H9 (cell line): ENCODE measurements at regions not wholly inside any gene's neighbourhood (a gene's known extent, or its start where the extent isn't known, plus 50 kb on each side); places are given as distances from the start of the nearest gene placed in this dataset.

Source experiments
- DNase-seq: peaks from one replicate; pipeline ENCODE4 v3.0.0-alpha.2; 2017
- H2AFZ ChIP-seq: one replicate; pipeline ENCODE4 v1.6.1; 2013; ENCODE audit warnings: mild to moderate bottlenecking, low read length, control low read depth, moderate library complexity
- H2AK5ac ChIP-seq: 2 replicates; pipeline ENCODE4 v1.6.1; 2013; ENCODE audit warnings: low read length, control low read depth, mixed read lengths; ENCODE audit not compliant: insufficient read length
- H2BK120ac ChIP-seq: one replicate; pipeline ENCODE4 v1.6.1; 2013; ENCODE audit warnings: low read depth, mild to moderate bottlenecking, low read length, control low read depth, inconsistent platforms; ENCODE audit not compliant: poor library complexity, severe bottlenecking
- H2BK12ac ChIP-seq: 2 replicates; pipeline ENCODE4 v1.6.1; 2013; ENCODE audit warnings: low read length, control low read depth, mixed read lengths, low read depth; ENCODE audit not compliant: insufficient read length
- H2BK15ac ChIP-seq: 2 replicates; pipeline ENCODE4 v1.6.1; 2013; ENCODE audit warnings: low read depth, low read length, control low read depth
- H2BK20ac ChIP-seq: one replicate; pipeline ENCODE4 v1.6.1; 2013; ENCODE audit warnings: low read depth, mild to moderate bottlenecking, low read length, control low read depth, inconsistent platforms; ENCODE audit not compliant: poor library complexity, severe bottlenecking
- H2BK5ac ChIP-seq: 2 replicates; pipeline ENCODE4 v1.6.1; 2013; ENCODE audit warnings: low read length, control low read depth, mixed read lengths; ENCODE audit not compliant: insufficient read length
- H3K14ac ChIP-seq: 2 replicates; pipeline ENCODE4 v1.6.1; 2013; ENCODE audit warnings: low read length, control low read depth; ENCODE audit not compliant: insufficient read depth
- H3K18ac ChIP-seq: 2 replicates; pipeline ENCODE4 v1.6.1; 2013; ENCODE audit warnings: low read depth, mild to moderate bottlenecking, mixed read lengths, low read length, control low read depth; ENCODE audit not compliant: insufficient read length
- H3K23ac ChIP-seq: 2 replicates; pipeline ENCODE4 v1.6.1; 2013; ENCODE audit warnings: low read length, control low read depth, mixed read lengths, low read depth; ENCODE audit not compliant: insufficient read length
- H3K23me2 ChIP-seq: 2 replicates; pipeline ENCODE4 v1.6.1; 2013; ENCODE audit warnings: low read depth, mild to moderate bottlenecking, mixed read lengths, low read length, control low read depth; ENCODE audit not compliant: insufficient read length, poor library complexity, severe bottlenecking
- H3K27ac ChIP-seq: 2 replicates; pipeline ENCODE4 v1.5.1; 2013; ENCODE audit warnings: low read length, control low read depth, mixed read lengths, low read depth; ENCODE audit not compliant: insufficient read length
- H3K27me3 ChIP-seq: 2 replicates; pipeline ENCODE4 v1.6.1; 2013; ENCODE audit warnings: low read length, control low read depth, inconsistent platforms; ENCODE audit not compliant: insufficient read depth
- H3K4ac ChIP-seq: 2 replicates; pipeline ENCODE4 v1.6.1; 2013; ENCODE audit warnings: low read depth, mild to moderate bottlenecking, control low read depth, inconsistent platforms, low read length, moderate library complexity
- H3K4me1 ChIP-seq: 2 replicates; pipeline ENCODE4 v1.6.1; 2013; ENCODE audit warnings: low read length, control low read depth, inconsistent platforms; ENCODE audit not compliant: insufficient read depth
- H3K4me2 ChIP-seq: 2 replicates; pipeline ENCODE4 v1.6.1; 2013; ENCODE audit warnings: low read length, control low read depth, mixed read lengths; ENCODE audit not compliant: insufficient read length, insufficient read depth
- H3K56ac ChIP-seq: 2 replicates; pipeline ENCODE4 v1.6.1; 2013; ENCODE audit warnings: low read depth, mild to moderate bottlenecking, mixed read lengths, low read length, control low read depth; ENCODE audit not compliant: insufficient read length
- H3K79me1 ChIP-seq: 2 replicates; pipeline ENCODE4 v1.6.1; 2013; ENCODE audit warnings: low read depth, mild to moderate bottlenecking, moderate library complexity, low read length, control low read depth, inconsistent platforms; ENCODE audit not compliant: insufficient read depth, poor library complexity, severe bottlenecking
- H3K79me2 ChIP-seq: 2 replicates; pipeline ENCODE4 v1.6.1; 2013; ENCODE audit warnings: low read length, control low read depth, inconsistent platforms; ENCODE audit not compliant: insufficient read depth
- H3K9ac ChIP-seq: 2 replicates; pipeline ENCODE4 v1.6.1; 2013; ENCODE audit warnings: low read length, control low read depth, mixed read lengths; ENCODE audit not compliant: insufficient read length; ENCODE audit errors: extremely low read depth
- H3K9me3 ChIP-seq: one replicate; pipeline ENCODE4 v1.6.1; 2013; ENCODE audit warnings: low read depth, low read length, inconsistent platforms; ENCODE audit not compliant: control insufficient read depth
- H3T11ph ChIP-seq: one replicate; pipeline ENCODE4 v1.6.1; 2013; ENCODE audit warnings: mild to moderate bottlenecking, low read length, control low read depth, inconsistent platforms
- H4K20me1 ChIP-seq: one replicate; pipeline ENCODE4 v1.6.1; 2013; ENCODE audit not compliant: control insufficient read depth, insufficient read length, insufficient read depth
- H4K5ac ChIP-seq: 2 replicates; pipeline ENCODE4 v1.6.1; 2013; ENCODE audit warnings: low read depth, mild to moderate bottlenecking, mixed read lengths, low read length, control low read depth; ENCODE audit not compliant: insufficient read length
- H4K8ac ChIP-seq: replicated peaks from 2 replicates; pipeline ENCODE4 v1.6.1; 2013; ENCODE audit warnings: low read length, control low read depth, mixed read lengths, low read depth; ENCODE audit not compliant: insufficient read length
- H4K91ac ChIP-seq: 2 replicates; pipeline ENCODE4 v1.6.1; 2013; ENCODE audit warnings: low read depth, mild to moderate bottlenecking, moderate library complexity, mixed read lengths, low read length, control low read depth; ENCODE audit not compliant: insufficient read length
- H3K27ac Mint-ChIP-seq, 3 experiments: 2 replicates in 2 of 3; 3 replicates in 1 of 3; pipeline ENCODE4 v1.8.0; 2020 to 2021; ENCODE audit warnings: mixed read lengths in 3 of 3, mild to moderate bottlenecking in 1 of 3, moderate library complexity in 1 of 3
- H3K27me3 Mint-ChIP-seq: 2 replicates; pipeline ENCODE4 v1.8.0; 2021; ENCODE audit warnings: low read depth, mild to moderate bottlenecking, moderate library complexity, mixed read lengths
- H3K36me3 Mint-ChIP-seq, 3 experiments: 2 replicates in 2 of 3; 3 replicates in 1 of 3; pipeline ENCODE4 v1.8.0; 2020 to 2021; ENCODE audit warnings: low read depth in 3 of 3, mixed read lengths in 3 of 3; ENCODE audit not compliant: insufficient read depth in 1 of 3
- H3K4me1 Mint-ChIP-seq, 2 experiments: 2 replicates each; pipeline ENCODE4 v1.8.0; 2020; ENCODE audit warnings: mixed read lengths in 2 of 2
- H3K4me3 Mint-ChIP-seq, 2 experiments: 2 replicates in 1 of 2; 3 replicates in 1 of 2; pipeline ENCODE4 v1.8.0; 2020 to 2021; ENCODE audit warnings: mild to moderate bottlenecking in 2 of 2, mixed read lengths in 2 of 2, moderate library complexity in 1 of 2
- H3K9me3 Mint-ChIP-seq, 2 experiments: 2 replicates in 1 of 2; 3 replicates in 1 of 2; pipeline ENCODE4 v1.8.0; 2020; ENCODE audit warnings: mild to moderate bottlenecking in 2 of 2, mixed read lengths in 2 of 2, moderate library complexity in 1 of 2
- CTCF ChIP-seq: fragments of 200-600 bp; sonication (generic); conservative IDR thresholded peaks from 3 replicates; pipeline ENCODE4 v1.8.0; 2021; ENCODE audit warnings: antibody characterized with exemption, mild to moderate bottlenecking
- WGBS: extraction: QIAGEN DNeasy Blood & Tissue Kit; methylation state at CpG from one replicate; pipeline ENCODE4 v1.1.7; 2013; ENCODE audit warnings: missing lambda C conversion rate, low lambda C conversion rate, mixed read lengths; ENCODE audit not compliant: insufficient read length; ENCODE audit errors: extremely low coverage; 5-methylcytosine and 5-hydroxymethylcytosine counted together

GRCh38 chr13:90751026-90751425 lies 596.5 kb upstream of the MIR17HG start:
- Histone ChIP-seq H3K79me1 (no peaks in the 10 kb centered on the region), H3K14ac (no peak overlapping the region), H3K4ac (no peak overlapping the region), H3K56ac (no peak overlapping the region), H4K20me1 (no peaks in the 10 kb centered on the region), H4K5ac (no peak overlapping the region), H3K27me3 (no peaks in the 10 kb centered on the region), H2AK5ac (no peak overlapping the region), H2AFZ (no peak overlapping the region), H2BK120ac (no peak overlapping the region), H2BK15ac (no peak overlapping the region), H3K4me1 (no peaks in the 10 kb centered on the region), H4K8ac (no peak overlapping the region), H3K4me2 (no peak overlapping the region), H3K9ac (no peak overlapping the region), H3K9me3 (no peaks in the 10 kb centered on the region), H3K18ac (no peak overlapping the region), H4K91ac (no peak overlapping the region), H2BK20ac (no peak overlapping the region), H3K23ac (no peak overlapping the region), H3T11ph (no peak overlapping the region), H3K79me2 (no peaks in the 10 kb centered on the region), H2BK12ac (no peak overlapping the region), H3K27ac (no peak overlapping the region), H2BK5ac (no peak overlapping the region), H3K23me2 (no peaks in the 10 kb centered on the region)
- Mint-ChIP-seq H3K36me3 (no peaks in the 10 kb centered on the region; a peak in 1 of 7 replicates), H3K27me3 (no peaks in the 10 kb centered on the region), H3K27ac (no peak overlapping the region), H3K4me3 (no peak overlapping the region), H3K4me1 (peaks cover 7 to 12% of the 10 kb centered on the region in 2 experiments), H3K9me3 (no peaks in the 10 kb centered on the region; a peak in 1 of 5 replicates)
- no peak for DNase-seq
- WGBS: no CpG with 5 or more reads among the region's 1 CpG
- TF ChIP-seq CTCF: no peak
